HG02642 (cell line): ENCODE measurements at regions not wholly inside any gene's neighbourhood (a gene's known extent, or its start where the extent isn't known, plus 50 kb on each side); places are given as distances from the start of the nearest gene placed in this dataset.
"Not testable (repeated sequence)": the region's sequence is repeated elsewhere in the genome, so short reads cannot be mapped to it uniquely, and the experiment has no call there.

Experiments used
- ATAC-seq: cut with Tn5 transposase; IDR thresholded peaks from one replicate; pipeline ENCODE4 v1.9.1; 2021; ENCODE audit warnings: mild to moderate bottlenecking; ENCODE audit not compliant: unreplicated experiment, poor library complexity

- ATAC-seq, result no peak
These were observed 56.7 kb downstream of the CCDC74A start for GRCh38 chr2:131584380-131584779.

GRCh38 chr2:131584940-131585339 is 57.3 kb downstream of the CCDC74A start:
- ATAC-seq, result peak; percentile 61

- ATAC-seq, result peak; percentile 83
These were observed 60.6 kb downstream of the CCDC74A start for GRCh38 chr2:131588152-131588873.

- ATAC-seq, result not testable (repeated sequence)
These were observed 61.4 kb downstream of the CCDC74A start for GRCh38 chr2:131589126-131589525.

- ATAC-seq, result no peak
These were observed 62.7 kb downstream of the CCDC74A start for GRCh38 chr2:131590366-131590765.

GRCh38 chr2:131590896-131591295 is 63.2 kb downstream of the CCDC74A start:
- ATAC-seq, result no peak

- not testable (repeated sequence) for ATAC-seq
These were observed 68.9 kb downstream of the CCDC74A start for GRCh38 chr2:131596561-131596960.

- ATAC-seq, result not testable (repeated sequence)
These were observed 74.8 kb downstream of the CCDC74A start for GRCh38 chr2:131602444-131602843.

GRCh38 chr2:131604652-131605051 is 77.0 kb downstream of the CCDC74A start:
- ATAC-seq, result not testable (repeated sequence)

- ATAC-seq, result not testable (repeated sequence)
These were observed 78.7 kb downstream of the CCDC74A start for GRCh38 chr2:131606366-131606765.

- ATAC-seq, result not testable (repeated sequence)
These were observed 79.4 kb downstream of the CCDC74A start for GRCh38 chr2:131607056-131607455.

GRCh38 chr2:131614539-131614938 is 86.9 kb downstream of the CCDC74A start:
- not testable (repeated sequence) for ATAC-seq

- ATAC-seq, result not testable (repeated sequence)
These were observed 90.6 kb downstream of the CCDC74A start for GRCh38 chr2:131618320-131618719.

GRCh38 chr2:131622874-131623273 is 95.2 kb downstream of the CCDC74A start:
- ATAC-seq, result not testable (repeated sequence)

- ATAC-seq, result not testable (repeated sequence)
These were observed 98.3 kb downstream of the CCDC74A start for GRCh38 chr2:131626011-131626410.

- ATAC-seq, result not testable (repeated sequence)
These were observed 98.9 kb downstream of the CCDC74A start for GRCh38 chr2:131626565-131626964.

GRCh38 chr2:131627777-131628176 is 100.1 kb downstream of the CCDC74A start:
- ATAC-seq, result not testable (repeated sequence)

GRCh38 chr2:131631648-131632047 is 104.0 kb downstream of the CCDC74A start:
- not testable (repeated sequence) for ATAC-seq

GRCh38 chr2:131633405-131633804 is 105.7 kb downstream of the CCDC74A start:
- ATAC-seq, result not testable (repeated sequence)

GRCh38 chr2:131633827-131634695 is 106.4 kb downstream of the CCDC74A start:
- not testable (repeated sequence) for ATAC-seq

GRCh38 chr2:131635611-131636010 is 107.9 kb downstream of the CCDC74A start:
- no peak for ATAC-seq
